GM13977 (cell line): ENCODE measurements at regions not wholly inside any gene's neighbourhood (a gene's known extent, or its start where the extent isn't known, plus 50 kb on each side); places are given as distances from the start of the nearest gene placed in this dataset.

Experiments
- DNase-seq: peaks from one replicate; pipeline ENCODE4 v3.0.0; 2012; ENCODE audit warnings: low spot score
- CTCF ChIP-seq: IDR thresholded peaks from 2 replicates; pipeline ENCODE4 v1.5.1; 2012; ENCODE audit warnings: mild to moderate bottlenecking, control low read depth; ENCODE audit not compliant: insufficient read depth; ENCODE audit errors: extremely low read depth, missing control alignments
- in situ Hi-C: fragments of 300-500 bp; cut with MboI; formaldehyde crosslinking; loops from one replicate; pipeline ENCODE4 v1.12.0; 2022; ENCODE audit warnings: low sequenced_read_pairs, low pct_unique_long_range_greater_than_20kb, mixed read lengths, inconsistent platforms; ENCODE audit not compliant: unreplicated experiment

- in situ Hi-C loops: no loop called here
- no peak for DNase-seq
- no peak for TF ChIP-seq CTCF
Observed at GRCh38 chr12:33012226-33012625, 115.6 kb upstream of the PKP2 start.

GRCh38 chr12:33006106-33006505 lies 109.5 kb upstream of the PKP2 start:
- no peak for DNase-seq
- in situ Hi-C loops: no loop called here
- TF ChIP-seq CTCF: no peak

GRCh38 chr12:33000016-33000415 lies 103.4 kb upstream of the PKP2 start:
- TF ChIP-seq CTCF: no peak
- in situ Hi-C loops: no loop called here
- DNase-seq: no peak

GRCh38 chr12:32997471-32997870 lies 100.9 kb upstream of the PKP2 start:
- no peak for TF ChIP-seq CTCF
- in situ Hi-C loops: no loop called here
- no peak for DNase-seq

- in situ Hi-C loops: no loop called here
- DNase-seq: no peak
- TF ChIP-seq CTCF: no peak
Observed at GRCh38 chr12:32995623-32996022, 99.0 kb upstream of the PKP2 start.

GRCh38 chr12:32993404-32993803 lies 96.8 kb upstream of the PKP2 start:
- no peak for DNase-seq
- in situ Hi-C loops: no loop called here
- TF ChIP-seq CTCF: no peak

GRCh38 chr12:32989705-32990104 lies 93.1 kb upstream of the PKP2 start:
- in situ Hi-C loops: no loop called here
- DNase-seq: no peak
- no peak for TF ChIP-seq CTCF
